Heart right ventricle (tissue), 16 donors: ENCODE measurements at regions not wholly inside any gene's neighbourhood (a gene's known extent, or its start where the extent isn't known, plus 50 kb on each side); places are given as distances from the start of the nearest gene placed in this dataset.

Experiments
- ATAC-seq, 8 donors: fragments of 200-7000 bp; cut with Tn5 transposase; one replicate each; pipeline ENCODE4 v1.9.1; 2020; ENCODE audit warnings: mild to moderate bottlenecking in 8 of 8, moderate library complexity in 8 of 8, moderate number of reproducible peaks in 1 of 8
- DNase-seq, 2 donors: peaks; one replicate each; pipeline ENCODE4 v3.0.0-alpha.2; 2020
- H3K27ac ChIP-seq, 10 donors: fragments of 200-600 bp; sonication (generic) in 2 of 10; one replicate each; pipeline versions ENCODE4 v1.5.0 to v1.8.0; 2020 to 2022; ENCODE audit warnings: mild to moderate bottlenecking in 3 of 10
- H3K27me3 ChIP-seq, 7 donors: fragments of 200-600 bp; one replicate each; pipeline ENCODE4 v1.8.0; 2021 to 2022; ENCODE audit warnings: mild to moderate bottlenecking in 2 of 7
- H3K36me3 ChIP-seq, 9 donors: fragments of 200-600 bp; sonication (generic) in 1 of 9; one replicate each; pipeline versions ENCODE4 v1.5.0 to v1.8.0; 2020 to 2022; ENCODE audit warnings: mild to moderate bottlenecking in 2 of 9
- H3K4me1 ChIP-seq, 9 donors: fragments of 200-600 bp; sonication (generic) in 1 of 9; one replicate each; pipeline versions ENCODE4 v1.5.0 to v1.8.0; 2020 to 2022; ENCODE audit warnings: mild to moderate bottlenecking in 4 of 9
- H3K4me3 ChIP-seq, 10 donors: fragments of 200-600 bp; sonication (generic) in 2 of 10; one replicate each; pipeline versions ENCODE4 v1.5.0 to v1.8.0; 2020 to 2022; ENCODE audit warnings: mild to moderate bottlenecking in 7 of 10, moderate library complexity in 2 of 10
- H3K9me3 ChIP-seq, 11 donors: fragments of 200-600 bp in 10 of 11; sonication (generic) in 2 of 11; one replicate each; pipeline versions ENCODE4 v1.5.0 to v1.8.0; 2013 to 2022; ENCODE audit warnings: mild to moderate bottlenecking in 2 of 11, control low read depth in 1 of 11, moderate library complexity in 1 of 11
- CTCF ChIP-seq, 9 donors: fragments of 200-600 bp; sonication (generic) in 2 of 9; IDR thresholded peaks; one replicate each; pipeline versions ENCODE4 v1.5.0 to v1.8.0; 2021 to 2022; ENCODE audit warnings: antibody characterized with exemption in 9 of 9, mild to moderate bottlenecking in 5 of 9, moderate library complexity in 1 of 9
- WGBS, 2 donors: extraction: QIAGEN DNeasy Blood & Tissue Kit; methylation state at CpG; one replicate each; pipeline ENCODE4 v1.1.7; 2013; ENCODE audit warnings: inconsistent platforms in 1 of 2; 5-methylcytosine and 5-hydroxymethylcytosine counted together
- intact Hi-C, 10 donors: fragments of 100-400 bp; cut with DNase I; formaldehyde crosslinking; loops; one replicate each; pipeline versions ENCODE4 v1.11.1 to v1.14.2; 2022
- donor health status: Arrhythmogenic right ventricular cardiomyopathy.
- donor health status: ischemic (EF 13 %, LVEDD 7.1; RV severe dilation, severe dysfunction).
- donor health status: healthy with polysubstance abuse.
- donor health status: DM: no; HTN: yes; CAD: no.
- donor health status: DM: no; HTN: no; CAD: no.
- donor health status: ischemic (EF 25% LVEDD 6.9; RV normal size, moderate dysfunction).
- donor health status: ischemic (EF 25% LVEDD 5.7; RV mildly dilated, moderate dysfunction).
- donor health status: healthy.
- donor health status: DM: yes; HTN: yes; CAD: no.
- donor health status: Ischemic cardiomyopathy.
- donor health status: ischemic (EF 35%, LVEDD 5.7; RV mildly dilated, moderate dysfunction).
- donor health status: nonischemic (EF 11% LVEDD 7.7; RV severe dilation, severe dysfunction).
- donor health status: DM: yes; HTN: yes; CAD: no.
- donor health status: PGD.
- donor health status: ischemic (EF 29% LVEDD 5.4; RV normal size, mild dysfunction).
- donor health status: nonischemic (EF 23%, LVEDD 6.1; RV moderate dilation, normal function).

- H3K27ac ChIP-seq, result no peak overlapping the region
- H3K27me3 ChIP-seq, result no peaks in the 10 kb centered on the region
- ATAC-seq, result no peak
- 77 to 85% methylated on average over 3 of the region's 3 CpGs for WGBS, 2 donors
- H3K36me3 ChIP-seq, result no peaks in the 10 kb centered on the region
- no peak for TF ChIP-seq CTCF (IDR thresholded peaks at IDR 0.05)
- no peaks in the 10 kb centered on the region for H3K4me1 ChIP-seq
- intact Hi-C loops, result no loop called here
- H3K9me3 ChIP-seq, result peaks cover 0 to 27% (median 15%) of the 10 kb centered on the region in 11 donors
- H3K4me3 ChIP-seq, result no peak overlapping the region
- DNase-seq, result no peak
Observed at GRCh38 chr7:130821864-130822263, 87.9 kb upstream of the KLF14 start.

DNA sequence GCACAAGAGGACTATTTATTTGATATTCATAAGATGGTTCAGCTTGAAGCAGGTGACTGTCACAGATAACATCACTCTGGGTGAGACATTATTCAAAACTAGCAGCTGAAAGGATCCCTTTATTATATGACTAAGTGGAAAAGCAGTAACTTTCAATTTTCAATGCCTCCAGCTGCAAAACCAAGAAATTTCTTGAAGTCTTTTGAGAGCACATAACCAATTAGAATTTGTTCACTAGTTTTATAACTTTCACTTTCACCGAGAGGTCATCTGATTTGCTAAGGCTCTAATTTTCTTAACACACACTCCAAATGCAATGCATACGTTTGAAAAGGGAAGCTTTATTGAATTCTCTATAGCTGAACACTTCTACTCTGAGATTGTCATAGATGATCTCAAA lies 88.6 kb upstream of the KLF14 start:
- Histone ChIP-seq H3K27me3 (no peaks in the 10 kb centered on the region), H3K36me3 (no peaks in the 10 kb centered on the region), H3K27ac (no peak overlapping the region), H3K4me3 (no peak overlapping the region), H3K4me1 (no peaks in the 10 kb centered on the region), H3K9me3 (peaks cover 0 to 31% (median 22%) of the 10 kb centered on the region in 11 donors)
- TF ChIP-seq CTCF (IDR thresholded peaks at IDR 0.05), result no peak
- intact Hi-C loops, result no loop called here
- 69 to 77% methylated on average over 2 of the region's 2 CpGs for WGBS, 2 donors
- DNase-seq, result no peak
- ATAC-seq, result no peak

- H3K36me3 ChIP-seq, result no peaks in the 10 kb centered on the region
- ATAC-seq, result no peak
- TF ChIP-seq CTCF (IDR thresholded peaks at IDR 0.05), result no peak
- no peak overlapping the region for H3K4me3 ChIP-seq
- 75 to 80% methylated on average over 2 of the region's 2 CpGs for WGBS, 2 donors
- intact Hi-C loops, result no loop called here
- no peaks in the 10 kb centered on the region for H3K27me3 ChIP-seq
- peaks cover 0 to 35% (median 25%) of the 10 kb centered on the region in 11 donors for H3K9me3 ChIP-seq
- H3K4me1 ChIP-seq, result no peaks in the 10 kb centered on the region
- no peak for DNase-seq
- H3K27ac ChIP-seq, result no peak overlapping the region
Observed at GRCh38 chr7:130823060-130823459, 89.1 kb upstream of the KLF14 start.

- H3K27me3 ChIP-seq, result no peaks in the 10 kb centered on the region
- H3K36me3 ChIP-seq, result no peaks in the 10 kb centered on the region
- TF ChIP-seq CTCF (IDR thresholded peaks at IDR 0.05), result no peak
- no peak overlapping the region for H3K4me3 ChIP-seq
- intact Hi-C loops, result no loop called here
- peaks cover 0 to 39% (median 26%) of the 10 kb centered on the region in 11 donors for H3K9me3 ChIP-seq
- DNase-seq (no peak), ATAC-seq (no peak)
- H3K27ac ChIP-seq, result no peak overlapping the region
- no peaks in the 10 kb centered on the region for H3K4me1 ChIP-seq
Observed at GRCh38 chr7:130825819-130826218, 91.8 kb upstream of the KLF14 start.

DNA sequence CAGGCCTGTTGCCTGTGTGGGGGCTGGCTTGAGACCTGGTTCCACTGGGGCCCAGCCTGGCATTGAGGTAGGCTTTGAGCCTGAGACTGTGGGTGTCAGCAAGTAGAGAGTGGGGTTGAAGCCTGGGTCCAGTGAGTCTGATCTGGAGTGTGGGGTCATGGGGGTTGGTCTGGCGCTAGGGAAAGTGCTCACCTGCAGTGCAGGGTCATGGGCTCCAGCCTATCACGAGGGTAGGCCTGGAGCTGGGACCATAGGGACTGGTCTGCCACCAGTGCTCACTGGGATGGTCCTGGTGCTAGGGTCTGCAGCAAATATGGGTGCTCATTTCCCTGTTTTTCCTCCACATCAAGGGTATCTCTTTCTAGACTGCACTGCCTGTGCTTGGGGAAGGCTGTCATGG lies 95.4 kb upstream of the KLF14 start:
- Histone ChIP-seq H3K9me3 (peaks cover 0 to 39% (median 26%) of the 10 kb centered on the region in 11 donors), H3K4me1 (no peaks in the 10 kb centered on the region), H3K27ac (no peak overlapping the region), H3K36me3 (no peaks in the 10 kb centered on the region), H3K27me3 (no peaks in the 10 kb centered on the region), H3K4me3 (no peak overlapping the region)
- TF ChIP-seq CTCF (IDR thresholded peaks at IDR 0.05), result no peak
- no peak for ATAC-seq
- intact Hi-C loops, result no loop called here
- no peak for DNase-seq
- 64 to 86% methylated on average over 2 of the region's 2 CpGs for WGBS, 2 donors
